T-helper 2 cell treated with Interferon-gamma antibody and Interleukin-4, amounts not matched to agents 5 μg/mL and 100 μg/mL, for 36 hours (primary cell): ENCODE measurements at regions not wholly inside any gene's neighbourhood (a gene's known extent, or its start where the extent isn't known, plus 50 kb on each side); places are given as distances from the start of the nearest gene placed in this dataset.
A peak's percentile ranks its signal among the peaks of the same experiment; 100 is the strongest.
"Not testable (repeated sequence)": the region's sequence is repeated elsewhere in the genome, so short reads cannot be mapped to it uniquely, and the experiment has no call there.

ENCODE experiments used
- DNase-seq: peaks from one replicate; pipeline ENCODE4 v3.0.0; 2021; ENCODE audit warnings: low spot score
- H3K27ac Mint-ChIP-seq: one replicate; pipeline ENCODE4 v1.8.0; 2021; ENCODE audit warnings: mild to moderate bottlenecking, mixed read lengths
- H3K27me3 Mint-ChIP-seq: one replicate; pipeline ENCODE4 v1.8.0; 2021; ENCODE audit warnings: low read depth, mixed read lengths
- H3K36me3 Mint-ChIP-seq: one replicate; pipeline ENCODE4 v1.8.0; 2021; ENCODE audit warnings: low read depth, mixed read lengths
- H3K4me1 Mint-ChIP-seq: one replicate; pipeline ENCODE4 v1.8.0; 2021; ENCODE audit warnings: low read depth, mixed read lengths
- H3K4me3 Mint-ChIP-seq: one replicate; pipeline ENCODE4 v1.8.0; 2022; ENCODE audit warnings: mild to moderate bottlenecking, moderate library complexity, mixed read lengths
- H3K9me3 Mint-ChIP-seq: one replicate; pipeline ENCODE4 v1.8.0; 2021; ENCODE audit warnings: mixed read lengths

GRCh38 chr1:87398641-87399040, 70.0 kb downstream of the LMO4 start:
- Mint-ChIP-seq H3K4me3 (no peak overlapping the region), H3K27ac (no peak overlapping the region), H3K4me1 (peaks cover 12% of the 10 kb centered on the region), H3K27me3 (peaks cover 37% of the 10 kb centered on the region), H3K9me3 (no peaks in the 10 kb centered on the region), H3K36me3 (no peaks in the 10 kb centered on the region)
- no peak for DNase-seq

- no peak for DNase-seq
- peaks cover 18% of the 10 kb centered on the region for H3K4me1 Mint-ChIP-seq
These were observed 70.6 kb downstream of the LMO4 start for GRCh38 chr1:87399264-87399663.

GRCh38 chr1:87399701-87400100, 71.0 kb downstream of the LMO4 start:
- Mint-ChIP-seq H3K27me3 (peaks cover 37% of the 10 kb centered on the region), H3K4me3 (no peak overlapping the region), H3K27ac (no peak overlapping the region), H3K4me1 (peaks cover 22% of the 10 kb centered on the region), H3K36me3 (no peaks in the 10 kb centered on the region), H3K9me3 (no peaks in the 10 kb centered on the region)
- no peak for DNase-seq

More at GRCh38 chr1:87399264-87399663, 70.6 kb downstream of the LMO4 start:
- H3K9me3 Mint-ChIP-seq, result no peaks in the 10 kb centered on the region
- no peaks in the 10 kb centered on the region for H3K36me3 Mint-ChIP-seq
- peaks cover 40% of the 10 kb centered on the region for H3K27me3 Mint-ChIP-seq
- H3K27ac Mint-ChIP-seq, result no peak overlapping the region
- no peak overlapping the region for H3K4me3 Mint-ChIP-seq

- Mint-ChIP-seq H3K4me3 (no peak overlapping the region), H3K27me3 (peaks cover 42% of the 10 kb centered on the region), H3K36me3 (peaks cover 1% of the 10 kb centered on the region), H3K9me3 (peaks cover 6% of the 10 kb centered on the region), H3K4me1 (peaks cover 31% of the 10 kb centered on the region), H3K27ac (no peak overlapping the region)
- no peak for DNase-seq
These were observed 72.1 kb downstream of the LMO4 start for GRCh38 chr1:87400813-87401212.

GRCh38 chr1:87402241-87403002, 73.7 kb downstream of the LMO4 start:
- H3K4me1 Mint-ChIP-seq, result peaks cover 36% of the 10 kb centered on the region
- no peak overlapping the region for H3K4me3 Mint-ChIP-seq
- DNase-seq, result no peak
- H3K36me3 Mint-ChIP-seq, result peaks cover 1% of the 10 kb centered on the region
- no peak overlapping the region for H3K27ac Mint-ChIP-seq
- H3K27me3 Mint-ChIP-seq, result peaks cover 44% of the 10 kb centered on the region
- H3K9me3 Mint-ChIP-seq, result peaks cover 13% of the 10 kb centered on the region

GRCh38 chr1:87403061-87403820, 74.6 kb downstream of the LMO4 start:
- no peak overlapping the region for H3K27ac Mint-ChIP-seq
- peaks cover 13% of the 10 kb centered on the region for H3K9me3 Mint-ChIP-seq
- peaks cover 44% of the 10 kb centered on the region for H3K27me3 Mint-ChIP-seq
- peaks cover 1% of the 10 kb centered on the region for H3K36me3 Mint-ChIP-seq
- DNase-seq, result no peak
- H3K4me3 Mint-ChIP-seq, result no peak overlapping the region
- H3K4me1 Mint-ChIP-seq, result peaks cover 36% of the 10 kb centered on the region

GRCh38 chr1:87404296-87404695, 75.6 kb downstream of the LMO4 start:
- peaks cover 13% of the 10 kb centered on the region for H3K9me3 Mint-ChIP-seq
- peak overlapping the region; percentile 23 for H3K27ac Mint-ChIP-seq
- H3K36me3 Mint-ChIP-seq, result peaks cover 1% of the 10 kb centered on the region
- DNase-seq, result peak; percentile 12
- peaks cover 46% of the 10 kb centered on the region for H3K27me3 Mint-ChIP-seq
- H3K4me1 Mint-ChIP-seq, result peaks cover 36% of the 10 kb centered on the region
- peak overlapping the region; percentile 42 for H3K4me3 Mint-ChIP-seq

- Mint-ChIP-seq H3K4me1 (peaks cover 27% of the 10 kb centered on the region), H3K36me3 (peaks cover 1% of the 10 kb centered on the region), H3K27me3 (peaks cover 34% of the 10 kb centered on the region), H3K9me3 (peaks cover 13% of the 10 kb centered on the region), H3K4me3 (no peak overlapping the region), H3K27ac (no peak overlapping the region)
- DNase-seq, result no peak
These were observed 80.1 kb downstream of the LMO4 start for GRCh38 chr1:87408665-87409248.

GRCh38 chr1:87410776-87411480, 82.2 kb downstream of the LMO4 start:
- DNase-seq, result no peak
- no peak overlapping the region for H3K27ac Mint-ChIP-seq
- no peak overlapping the region for H3K4me3 Mint-ChIP-seq
- H3K9me3 Mint-ChIP-seq, result peaks cover 6% of the 10 kb centered on the region
- H3K36me3 Mint-ChIP-seq, result no peaks in the 10 kb centered on the region
- peaks cover 9% of the 10 kb centered on the region for H3K4me1 Mint-ChIP-seq
- H3K27me3 Mint-ChIP-seq, result peaks cover 33% of the 10 kb centered on the region

- not testable (repeated sequence) for DNase-seq, H3K4me3 Mint-ChIP-seq, H3K4me1 Mint-ChIP-seq, H3K9me3 Mint-ChIP-seq, H3K36me3 Mint-ChIP-seq, H3K27ac Mint-ChIP-seq
- peaks cover 27% of the 10 kb centered on the region for H3K27me3 Mint-ChIP-seq
These were observed 85.2 kb downstream of the LMO4 start for GRCh38 chr1:87413846-87414245.

- H3K4me1 Mint-ChIP-seq, result no peaks in the 10 kb centered on the region
- no peaks in the 10 kb centered on the region for H3K36me3 Mint-ChIP-seq
- H3K27ac Mint-ChIP-seq, result no peak overlapping the region
- no peaks in the 10 kb centered on the region for H3K9me3 Mint-ChIP-seq
- no peak for DNase-seq
- H3K27me3 Mint-ChIP-seq, result peaks cover 26% of the 10 kb centered on the region
- no peak overlapping the region for H3K4me3 Mint-ChIP-seq
These were observed 89.4 kb downstream of the LMO4 start for GRCh38 chr1:87418048-87418447.

- Mint-ChIP-seq H3K27me3 (peaks cover 19% of the 10 kb centered on the region), H3K4me1 (no peaks in the 10 kb centered on the region), H3K27ac (no peak overlapping the region), H3K4me3 (no peak overlapping the region), H3K36me3 (no peaks in the 10 kb centered on the region), H3K9me3 (no peaks in the 10 kb centered on the region)
- no peak for DNase-seq
These were observed 93.1 kb downstream of the LMO4 start for GRCh38 chr1:87421809-87422208.

GRCh38 chr1:87424541-87424940, 95.9 kb downstream of the LMO4 start:
- no peak overlapping the region for H3K27ac Mint-ChIP-seq
- H3K9me3 Mint-ChIP-seq, result no peaks in the 10 kb centered on the region
- no peak for DNase-seq
- no peaks in the 10 kb centered on the region for H3K4me1 Mint-ChIP-seq
- H3K36me3 Mint-ChIP-seq, result no peaks in the 10 kb centered on the region
- no peak overlapping the region for H3K4me3 Mint-ChIP-seq
- peaks cover 26% of the 10 kb centered on the region for H3K27me3 Mint-ChIP-seq
